GM10266 (cell line): ENCODE measurements at regions not wholly inside any gene's neighbourhood (a gene's known extent, or its start where the extent isn't known, plus 50 kb on each side); places are given as distances from the start of the nearest gene placed in this dataset.

ENCODE experiments used
- DNase-seq: peaks from one replicate; pipeline ENCODE4 v3.0.0; 2012; ENCODE audit errors: extremely low spot score
- CTCF ChIP-seq: IDR thresholded peaks from 2 replicates; pipeline ENCODE4 v1.5.1; 2012; ENCODE audit warnings: mild to moderate bottlenecking, low read depth; ENCODE audit not compliant: control insufficient read depth, insufficient read depth; ENCODE audit errors: missing control alignments

GRCh38 chr14:22417914-22418313, 171.1 kb downstream of the DAD1 start:
- TF ChIP-seq CTCF: no peak
- DNase-seq: no peak

- no peak for TF ChIP-seq CTCF
Observed at GRCh38 chr14:22416193-22416592, 172.8 kb downstream of the DAD1 start.

GRCh38 chr14:22415605-22415959, 173.4 kb downstream of the DAD1 start:
- no peak for DNase-seq
- no peak for TF ChIP-seq CTCF

More at GRCh38 chr14:22416193-22416592, 172.8 kb downstream of the DAD1 start:
- no peak for DNase-seq

GRCh38 chr14:22414876-22415604, 174.0 kb downstream of the DAD1 start:
- DNase-seq: no peak
- no peak for TF ChIP-seq CTCF

GRCh38 chr14:22412926-22413411, 176.1 kb downstream of the DAD1 start:
- no peak for DNase-seq
- TF ChIP-seq CTCF: no peak

- TF ChIP-seq CTCF: no peak
- no peak for DNase-seq
Observed at GRCh38 chr14:22411398-22412055, 177.5 kb downstream of the DAD1 start.

GRCh38 chr14:22410497-22410896, 178.5 kb downstream of the DAD1 start:
- no peak for DNase-seq
- TF ChIP-seq CTCF: no peak
